PFSK-1 (cell line): ENCODE measurements at regions not wholly inside any gene's neighbourhood (a gene's known extent, or its start where the extent isn't known, plus 50 kb on each side); places are given as distances from the start of the nearest gene placed in this dataset.

Source experiments
- POLR2AphosphoS5 ChIP-seq: IDR thresholded peaks from 2 replicates; pipeline ENCODE4 v1.6.1; 2012; ENCODE audit warnings: low read depth, mild to moderate bottlenecking, control low read depth, low read length, moderate library complexity
- SIN3A ChIP-seq: IDR thresholded peaks from 2 replicates; pipeline ENCODE4 v1.6.1; 2012; ENCODE audit warnings: mild to moderate bottlenecking, low read length, moderate library complexity, borderline replicate concordance; ENCODE audit not compliant: insufficient read depth
- TAF1 ChIP-seq: IDR thresholded peaks from 2 replicates; pipeline ENCODE4 v1.6.1; 2012; ENCODE audit warnings: low read length, control low read depth, borderline replicate concordance; ENCODE audit not compliant: insufficient read depth
- TF ChIP-seq, protein P1 (sequence below), 2 experiments: IDR thresholded peaks; 2 replicates each; pipeline versions ENCODE4 v1.6.1 to v1.8.0; 2011 to 2012; ENCODE audit warnings: low read depth in 2 of 2, low read length in 2 of 2, control low read depth in 1 of 2, inconsistent platforms in 1 of 2, mild to moderate bottlenecking in 1 of 2, moderate library complexity in 1 of 2; ENCODE audit not compliant: insufficient read depth in 1 of 2

- TF ChIP-seq POLR2AphosphoS5 = no peak
- no peak for TF ChIP-seq TAF1
- TF ChIP-seq, protein P1, sequence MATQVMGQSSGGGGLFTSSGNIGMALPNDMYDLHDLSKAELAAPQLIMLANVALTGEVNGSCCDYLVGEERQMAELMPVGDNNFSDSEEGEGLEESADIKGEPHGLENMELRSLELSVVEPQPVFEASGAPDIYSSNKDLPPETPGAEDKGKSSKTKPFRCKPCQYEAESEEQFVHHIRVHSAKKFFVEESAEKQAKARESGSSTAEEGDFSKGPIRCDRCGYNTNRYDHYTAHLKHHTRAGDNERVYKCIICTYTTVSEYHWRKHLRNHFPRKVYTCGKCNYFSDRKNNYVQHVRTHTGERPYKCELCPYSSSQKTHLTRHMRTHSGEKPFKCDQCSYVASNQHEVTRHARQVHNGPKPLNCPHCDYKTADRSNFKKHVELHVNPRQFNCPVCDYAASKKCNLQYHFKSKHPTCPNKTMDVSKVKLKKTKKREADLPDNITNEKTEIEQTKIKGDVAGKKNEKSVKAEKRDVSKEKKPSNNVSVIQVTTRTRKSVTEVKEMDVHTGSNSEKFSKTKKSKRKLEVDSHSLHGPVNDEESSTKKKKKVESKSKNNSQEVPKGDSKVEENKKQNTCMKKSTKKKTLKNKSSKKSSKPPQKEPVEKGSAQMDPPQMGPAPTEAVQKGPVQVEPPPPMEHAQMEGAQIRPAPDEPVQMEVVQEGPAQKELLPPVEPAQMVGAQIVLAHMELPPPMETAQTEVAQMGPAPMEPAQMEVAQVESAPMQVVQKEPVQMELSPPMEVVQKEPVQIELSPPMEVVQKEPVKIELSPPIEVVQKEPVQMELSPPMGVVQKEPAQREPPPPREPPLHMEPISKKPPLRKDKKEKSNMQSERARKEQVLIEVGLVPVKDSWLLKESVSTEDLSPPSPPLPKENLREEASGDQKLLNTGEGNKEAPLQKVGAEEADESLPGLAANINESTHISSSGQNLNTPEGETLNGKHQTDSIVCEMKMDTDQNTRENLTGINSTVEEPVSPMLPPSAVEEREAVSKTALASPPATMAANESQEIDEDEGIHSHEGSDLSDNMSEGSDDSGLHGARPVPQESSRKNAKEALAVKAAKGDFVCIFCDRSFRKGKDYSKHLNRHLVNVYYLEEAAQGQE (IDR thresholded peaks at IDR 0.05; ENCODE audit: insufficient read depth in 1 of 2, low read depth in 2 of 2, low read length in 2 of 2) = no peak
- TF ChIP-seq SIN3A = no peak
Observed at GRCh38 chr4:147223576-147223975, 257.3 kb upstream of the EDNRA start.
